ENCODE measurements at regions not wholly inside any gene's neighbourhood (a gene's known extent, or its start where the extent isn't known, plus 50 kb on each side); places are given as distances from the start of the nearest gene placed in this dataset.
A peak's percentile ranks its signal among the peaks of the same experiment; 100 is the strongest.

GRCh38 chr9:85401998-85402397 lies 339.8 kb downstream of the AGTPBP1 start (continued):
- TF ChIP-seq, protein P1, sequence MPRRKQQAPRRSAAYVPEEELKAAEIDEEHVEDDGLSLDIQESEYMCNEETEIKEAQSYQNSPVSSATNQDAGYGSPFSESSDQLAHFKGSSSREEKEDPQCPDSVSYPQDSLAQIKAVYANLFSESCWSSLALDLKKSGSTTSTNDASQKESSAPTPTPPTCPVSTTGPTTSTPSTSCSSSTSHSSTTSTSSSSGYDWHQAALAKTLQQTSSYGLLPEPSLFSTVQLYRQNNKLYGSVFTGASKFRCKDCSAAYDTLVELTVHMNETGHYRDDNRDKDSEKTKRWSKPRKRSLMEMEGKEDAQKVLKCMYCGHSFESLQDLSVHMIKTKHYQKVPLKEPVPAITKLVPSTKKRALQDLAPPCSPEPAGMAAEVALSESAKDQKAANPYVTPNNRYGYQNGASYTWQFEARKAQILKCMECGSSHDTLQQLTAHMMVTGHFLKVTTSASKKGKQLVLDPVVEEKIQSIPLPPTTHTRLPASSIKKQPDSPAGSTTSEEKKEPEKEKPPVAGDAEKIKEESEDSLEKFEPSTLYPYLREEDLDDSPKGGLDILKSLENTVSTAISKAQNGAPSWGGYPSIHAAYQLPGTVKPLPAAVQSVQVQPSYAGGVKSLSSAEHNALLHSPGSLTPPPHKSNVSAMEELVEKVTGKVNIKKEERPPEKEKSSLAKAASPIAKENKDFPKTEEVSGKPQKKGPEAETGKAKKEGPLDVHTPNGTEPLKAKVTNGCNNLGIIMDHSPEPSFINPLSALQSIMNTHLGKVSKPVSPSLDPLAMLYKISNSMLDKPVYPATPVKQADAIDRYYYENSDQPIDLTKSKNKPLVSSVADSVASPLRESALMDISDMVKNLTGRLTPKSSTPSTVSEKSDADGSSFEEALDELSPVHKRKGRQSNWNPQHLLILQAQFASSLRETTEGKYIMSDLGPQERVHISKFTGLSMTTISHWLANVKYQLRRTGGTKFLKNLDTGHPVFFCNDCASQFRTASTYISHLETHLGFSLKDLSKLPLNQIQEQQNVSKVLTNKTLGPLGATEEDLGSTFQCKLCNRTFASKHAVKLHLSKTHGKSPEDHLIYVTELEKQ (tag by site-specific recombination; IDR thresholded peaks at IDR 0.05; ENCODE audit: borderline replicate concordance), result peak; percentile 92
- TF ChIP-seq ZBTB1 (tag by site-specific recombination; IDR thresholded peaks at IDR 0.05) (peak; percentile 84; the same call in 1 of the 2 replicates), ZNF549 (tag by site-specific recombination; IDR thresholded peaks at IDR 0.05) (no peak), ZNF121 (tag by site-specific recombination; IDR thresholded peaks at IDR 0.05) (no peak), ZNF423 (tag by site-specific recombination; IDR thresholded peaks at IDR 0.05) (no peak), ZEB2 (tag by site-specific recombination; IDR thresholded peaks at IDR 0.05) (peak; percentile 74), ZNF155 (tag by site-specific recombination; IDR thresholded peaks at IDR 0.05) (no peak), ZNF677 (tag by site-specific recombination; IDR thresholded peaks at IDR 0.05) (no peak), ZNF274 (IDR thresholded peaks at IDR 0.05; ENCODE audit: low read length) (no peak), ZNF274 (tag by site-specific recombination; IDR thresholded peaks at IDR 0.05; ENCODE audit: borderline replicate concordance) (no peak), ZNF391 (tag by site-specific recombination; IDR thresholded peaks at IDR 0.05; ENCODE audit: borderline replicate concordance, low read depth) (peak; percentile 69; the same call in 1 of the 2 replicates), ZNF792 (tag by site-specific recombination; IDR thresholded peaks at IDR 0.05) (no peak), SP7 (tag by site-specific recombination; IDR thresholded peaks at IDR 0.05) (peak; percentile 77), ZNF473 (tag by site-specific recombination; IDR thresholded peaks at IDR 0.05) (no peak), GLIS1 (tag by site-specific recombination; IDR thresholded peaks at IDR 0.05) (peak; percentile 48; the same call in 1 of the 2 replicates), ZXDB (tag by site-specific recombination; IDR thresholded peaks at IDR 0.05) (peak; percentile 87), MEIS1 (CRISPR knock-in tag; IDR thresholded peaks at IDR 0.05; ENCODE audit: borderline replicate concordance) (no peak), KLF7 (tag by site-specific recombination; IDR thresholded peaks at IDR 0.05; ENCODE audit: borderline replicate concordance) (no peak), ZBTB8A (tag by site-specific recombination; IDR thresholded peaks at IDR 0.05) (peak; percentile 16; the same call in 1 of the 2 replicates), ZNF660 (tag by site-specific recombination; IDR thresholded peaks at IDR 0.05) (0 out of 2 replicates have a peak, but pooled peaks have one; percentile 47), ZNF2 (tag by site-specific recombination; IDR thresholded peaks at IDR 0.05) (0 out of 2 replicates have a peak, but pooled peaks have one; percentile 61), EGR2 (tag by site-specific recombination; IDR thresholded peaks at IDR 0.05; ENCODE audit: low read depth) (no peak), ZNF623 (tag by site-specific recombination; IDR thresholded peaks at IDR 0.05) (no peak), ZNF37A (tag by site-specific recombination; IDR thresholded peaks at IDR 0.05) (no peak), ZNF654 (tag by site-specific recombination; IDR thresholded peaks at IDR 0.05; ENCODE audit: low read depth) (no peak), ZNF548 (tag by site-specific recombination; IDR thresholded peaks at IDR 0.05) (no peak), YY1 (tag by site-specific recombination; IDR thresholded peaks at IDR 0.05) (no peak), ZNF449 (tag by site-specific recombination; IDR thresholded peaks at IDR 0.05) (peak; percentile 58; the same call in 1 of the 2 replicates)
- TF ChIP-seq, protein P2, sequence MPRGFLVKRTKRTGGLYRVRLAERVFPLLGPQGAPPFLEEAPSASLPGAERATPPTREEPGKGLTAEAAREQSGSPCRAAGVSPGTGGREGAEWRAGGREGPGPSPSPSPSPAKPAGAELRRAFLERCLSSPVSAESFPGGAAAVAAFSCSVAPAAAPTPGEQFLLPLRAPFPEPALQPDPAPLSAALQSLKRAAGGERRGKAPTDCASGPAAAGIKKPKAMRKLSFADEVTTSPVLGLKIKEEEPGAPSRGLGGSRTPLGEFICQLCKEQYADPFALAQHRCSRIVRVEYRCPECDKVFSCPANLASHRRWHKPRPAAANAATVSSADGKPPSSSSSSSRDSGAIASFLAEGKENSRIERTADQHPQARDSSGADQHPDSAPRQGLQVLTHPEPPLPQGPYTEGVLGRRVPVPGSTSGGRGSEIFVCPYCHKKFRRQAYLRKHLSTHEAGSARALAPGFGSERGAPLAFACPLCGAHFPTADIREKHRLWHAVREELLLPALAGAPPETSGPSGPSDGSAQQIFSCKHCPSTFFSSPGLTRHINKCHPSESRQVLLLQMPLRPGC (tag by site-specific recombination; IDR thresholded peaks at IDR 0.05), result peak; percentile 89
- TF ChIP-seq, protein P3, sequence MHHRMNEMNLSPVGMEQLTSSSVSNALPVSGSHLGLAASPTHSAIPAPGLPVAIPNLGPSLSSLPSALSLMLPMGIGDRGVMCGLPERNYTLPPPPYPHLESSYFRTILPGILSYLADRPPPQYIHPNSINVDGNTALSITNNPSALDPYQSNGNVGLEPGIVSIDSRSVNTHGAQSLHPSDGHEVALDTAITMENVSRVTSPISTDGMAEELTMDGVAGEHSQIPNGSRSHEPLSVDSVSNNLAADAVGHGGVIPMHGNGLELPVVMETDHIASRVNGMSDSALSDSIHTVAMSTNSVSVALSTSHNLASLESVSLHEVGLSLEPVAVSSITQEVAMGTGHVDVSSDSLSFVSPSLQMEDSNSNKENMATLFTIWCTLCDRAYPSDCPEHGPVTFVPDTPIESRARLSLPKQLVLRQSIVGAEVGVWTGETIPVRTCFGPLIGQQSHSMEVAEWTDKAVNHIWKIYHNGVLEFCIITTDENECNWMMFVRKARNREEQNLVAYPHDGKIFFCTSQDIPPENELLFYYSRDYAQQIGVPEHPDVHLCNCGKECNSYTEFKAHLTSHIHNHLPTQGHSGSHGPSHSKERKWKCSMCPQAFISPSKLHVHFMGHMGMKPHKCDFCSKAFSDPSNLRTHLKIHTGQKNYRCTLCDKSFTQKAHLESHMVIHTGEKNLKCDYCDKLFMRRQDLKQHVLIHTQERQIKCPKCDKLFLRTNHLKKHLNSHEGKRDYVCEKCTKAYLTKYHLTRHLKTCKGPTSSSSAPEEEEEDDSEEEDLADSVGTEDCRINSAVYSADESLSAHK (tag by site-specific recombination; IDR thresholded peaks at IDR 0.05), result peak; percentile 90
- TF ChIP-seq, protein P4, sequence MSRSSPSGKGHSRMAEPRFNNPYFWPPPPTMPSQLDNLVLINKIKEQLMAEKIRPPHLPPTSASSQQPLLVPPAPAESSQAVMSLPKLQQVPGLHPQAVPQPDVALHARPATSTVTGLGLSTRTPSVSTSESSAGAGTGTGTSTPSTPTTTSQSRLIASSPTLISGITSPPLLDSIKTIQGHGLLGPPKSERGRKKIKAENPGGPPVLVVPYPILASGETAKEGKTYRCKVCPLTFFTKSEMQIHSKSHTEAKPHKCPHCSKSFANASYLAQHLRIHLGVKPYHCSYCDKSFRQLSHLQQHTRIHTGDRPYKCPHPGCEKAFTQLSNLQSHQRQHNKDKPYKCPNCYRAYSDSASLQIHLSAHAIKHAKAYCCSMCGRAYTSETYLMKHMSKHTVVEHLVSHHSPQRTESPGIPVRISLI (tag by site-specific recombination; IDR thresholded peaks at IDR 0.05), result no peak
